IPS-18c (cell line): ENCODE measurements at regions not wholly inside any gene's neighbourhood (a gene's known extent, or its start where the extent isn't known, plus 50 kb on each side); places are given as distances from the start of the nearest gene placed in this dataset.
"Not testable (repeated sequence)": the region's sequence is repeated elsewhere in the genome, so short reads cannot be mapped to it uniquely, and the experiment has no call there.

Source experiments
- H3K4me3 ChIP-seq: 2 replicates; pipeline ENCODE4 v1.7.0; 2013; ENCODE audit warnings: low read depth, mild to moderate bottlenecking, low read length, moderate library complexity; ENCODE audit not compliant: insufficient read depth
- H3K9me3 ChIP-seq: one replicate; pipeline ENCODE4 v1.6.1; 2013; ENCODE audit warnings: mild to moderate bottlenecking, low read length, moderate library complexity; ENCODE audit not compliant: control insufficient read depth, insufficient read depth

DNA sequence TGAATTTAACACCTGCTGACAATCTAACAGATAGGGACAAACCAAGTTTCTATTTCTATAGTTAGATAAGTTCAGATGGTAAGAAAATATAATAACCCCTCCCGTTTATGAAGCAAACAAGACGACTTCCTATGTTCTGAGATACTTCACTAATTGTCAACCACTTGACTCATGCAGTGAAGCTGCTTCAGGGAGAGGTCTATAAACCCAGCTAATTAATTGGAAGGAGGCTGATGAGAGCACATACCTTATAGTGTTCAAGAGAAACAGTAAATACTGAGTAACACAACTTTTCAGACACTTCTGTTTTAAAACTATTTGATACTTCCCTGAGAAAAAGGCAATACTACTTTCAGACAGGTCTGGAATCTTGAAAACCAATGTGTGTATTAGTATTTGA is 229.4 kb upstream of the UBASH3B start:
- Histone ChIP-seq H3K4me3 (no peak overlapping the region), H3K9me3 (no peaks in the 10 kb centered on the region)

- H3K4me3 ChIP-seq = no peak overlapping the region
- H3K9me3 ChIP-seq = no peaks in the 10 kb centered on the region
Observed at GRCh38 chr11:122424636-122425035, 230.9 kb upstream of the UBASH3B start.

GRCh38 chr11:122423886-122424285 is 231.6 kb upstream of the UBASH3B start:
- no peaks in the 10 kb centered on the region for H3K9me3 ChIP-seq
- no peak overlapping the region for H3K4me3 ChIP-seq

GRCh38 chr11:122423273-122423672 is 232.2 kb upstream of the UBASH3B start:
- no peak overlapping the region for H3K4me3 ChIP-seq
- no peaks in the 10 kb centered on the region for H3K9me3 ChIP-seq

DNA sequence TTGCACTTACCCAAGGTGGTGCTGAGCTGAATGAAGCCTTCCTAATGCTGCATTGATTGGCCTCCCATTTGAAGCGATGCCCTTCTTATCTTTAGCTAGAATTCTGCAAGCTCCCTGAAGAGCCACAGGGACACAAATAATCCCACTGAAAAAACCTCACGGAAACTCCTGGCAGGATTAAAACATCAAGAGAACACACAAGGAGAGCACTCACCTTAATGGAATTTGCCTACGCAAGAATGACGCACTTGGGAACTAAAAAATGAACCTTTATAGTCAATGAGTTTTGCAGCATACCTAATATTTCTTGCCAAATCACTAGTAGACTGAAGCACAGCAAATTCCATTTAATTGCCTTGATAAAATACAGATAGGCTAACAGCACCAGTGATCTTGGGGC is 232.8 kb upstream of the UBASH3B start:
- Histone ChIP-seq H3K9me3 (no peaks in the 10 kb centered on the region), H3K4me3 (no peak overlapping the region)

- no peak overlapping the region for H3K4me3 ChIP-seq
- peaks cover 2% of the 10 kb centered on the region for H3K9me3 ChIP-seq
Observed at GRCh38 chr11:122421702-122422101, 233.8 kb upstream of the UBASH3B start.

DNA sequence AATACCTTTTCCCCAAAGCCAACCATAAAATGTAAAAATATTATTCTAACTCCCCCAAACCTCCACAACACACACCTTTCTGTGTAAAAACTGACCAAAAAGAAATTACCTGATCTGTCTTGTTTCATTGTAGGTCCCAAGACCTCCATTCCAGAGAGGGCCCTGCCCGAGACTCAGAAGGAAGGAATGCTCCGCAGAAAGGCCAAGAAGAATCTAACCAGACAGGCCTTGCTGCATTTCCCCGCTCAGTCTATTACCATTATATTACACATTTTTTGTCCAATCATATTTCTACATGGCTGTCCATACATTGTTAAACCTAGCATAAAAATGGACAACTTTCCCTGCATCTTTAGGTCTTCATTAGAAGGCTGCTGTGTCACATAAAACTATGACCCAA is 237.5 kb upstream of the UBASH3B start:
- Histone ChIP-seq H3K4me3 (no peak overlapping the region), H3K9me3 (peaks cover 4% of the 10 kb centered on the region)

- H3K4me3 ChIP-seq = no peak overlapping the region
- peaks cover 4% of the 10 kb centered on the region for H3K9me3 ChIP-seq
Observed at GRCh38 chr11:122414406-122415018, 241.0 kb upstream of the UBASH3B start.

GRCh38 chr11:122413677-122414076 is 241.8 kb upstream of the UBASH3B start:
- H3K4me3 ChIP-seq = no peak overlapping the region
- H3K9me3 ChIP-seq = peaks cover 4% of the 10 kb centered on the region

DNA sequence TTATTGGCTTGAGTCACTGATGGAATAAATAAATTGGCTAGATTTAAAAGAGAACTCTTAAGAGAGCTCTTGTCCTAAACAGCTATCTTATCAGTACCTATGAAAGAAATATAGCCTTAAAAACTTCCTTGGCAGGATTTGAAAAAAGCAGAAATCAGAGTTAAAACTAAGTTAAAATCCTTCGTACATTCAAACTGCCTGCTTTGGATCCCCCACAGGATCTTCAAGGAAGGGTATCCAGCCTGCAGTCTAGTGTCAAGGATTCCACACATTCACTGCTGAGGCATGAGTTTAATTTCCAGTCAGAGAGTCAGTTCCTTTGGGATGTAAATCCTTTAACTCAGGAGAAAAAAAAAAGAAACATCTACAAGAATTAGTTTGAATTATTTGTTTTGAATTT is 242.9 kb upstream of the UBASH3B start:
- H3K4me3 ChIP-seq = no peak overlapping the region
- H3K9me3 ChIP-seq = peaks cover 4% of the 10 kb centered on the region

DNA sequence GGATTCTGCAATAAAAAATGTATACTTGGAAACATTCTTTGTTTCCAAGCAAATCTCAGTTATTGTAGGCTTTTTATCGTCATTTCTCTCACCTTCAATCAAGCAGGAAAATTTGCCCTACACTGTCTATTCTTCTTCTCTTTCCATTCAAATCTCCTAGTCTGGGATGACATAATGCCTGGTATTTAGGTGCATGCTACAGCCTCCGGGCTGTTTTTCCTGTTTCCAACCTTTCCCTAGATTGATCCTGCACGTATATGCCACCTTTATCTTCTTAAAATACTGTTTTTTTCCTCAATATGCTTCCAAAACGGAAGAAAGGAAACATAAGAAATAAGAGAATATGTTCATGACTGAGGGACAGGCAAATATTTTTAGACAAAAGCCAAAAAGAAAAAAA is 249.1 kb upstream of the UBASH3B start:
- Histone ChIP-seq H3K9me3 (no peaks in the 10 kb centered on the region), H3K4me3 (no peak overlapping the region)

DNA sequence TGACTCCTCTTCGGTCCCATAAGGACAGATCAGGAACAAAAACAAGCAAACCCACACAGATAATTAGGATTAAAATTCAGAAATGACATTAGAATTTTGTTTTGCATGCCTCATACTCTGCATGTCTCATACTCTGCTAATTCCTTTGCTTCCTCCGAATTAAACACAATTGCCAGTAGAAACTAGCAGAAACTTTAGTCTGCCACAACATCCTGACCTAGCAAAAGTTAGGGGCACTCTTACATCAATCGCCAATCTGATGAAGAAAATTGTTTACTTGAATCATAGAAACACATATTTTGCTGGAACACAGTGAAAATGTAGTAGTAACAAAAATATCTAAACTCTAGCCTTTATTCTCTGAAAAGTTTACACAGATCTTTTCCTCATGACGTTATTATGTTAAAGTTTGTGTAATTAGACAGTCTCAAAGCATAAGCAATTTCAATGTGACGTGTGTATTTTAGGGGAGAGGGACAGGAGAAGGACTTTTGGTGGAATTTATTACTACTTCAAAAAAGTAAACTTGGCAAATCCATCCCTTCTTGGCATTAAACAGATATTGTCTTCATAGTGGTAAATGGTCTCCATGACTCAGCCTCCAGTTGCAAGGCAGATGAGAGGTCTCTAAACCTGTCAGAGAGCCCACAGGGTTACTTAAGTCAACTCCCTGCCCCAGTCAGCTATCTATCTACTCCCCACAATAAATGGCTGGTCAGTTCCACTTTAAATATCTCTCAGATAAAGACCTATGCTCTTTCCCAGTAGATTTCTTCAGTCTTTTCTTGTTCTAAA is 249.8 kb upstream of the UBASH3B start:
- Histone ChIP-seq H3K9me3 (no peaks in the 10 kb centered on the region), H3K4me3 (no peak overlapping the region)

- Histone ChIP-seq H3K9me3 (no peaks in the 10 kb centered on the region), H3K4me3 (no peak overlapping the region)
Observed at GRCh38 chr11:122404571-122404970, 251.0 kb upstream of the UBASH3B start.

DNA sequence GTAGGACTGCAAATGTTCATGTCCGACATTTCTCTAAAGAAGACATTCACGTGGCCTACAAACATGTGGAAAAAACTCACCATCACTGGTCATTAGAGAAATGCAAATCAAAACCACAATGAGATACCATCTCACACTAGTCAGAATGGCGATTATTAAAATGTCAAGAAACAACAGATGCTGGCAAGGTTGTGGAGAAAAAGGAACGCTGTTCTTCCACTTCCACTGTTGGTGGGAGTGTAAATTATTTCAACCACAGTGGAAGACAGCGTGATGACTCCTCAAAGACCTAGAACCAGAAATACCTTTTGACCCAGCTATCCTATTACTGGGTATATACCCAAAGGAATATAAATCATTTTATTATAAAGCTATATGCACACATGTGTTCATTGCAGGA is 253.9 kb upstream of the UBASH3B start:
- not testable (repeated sequence) for H3K4me3 ChIP-seq, H3K9me3 ChIP-seq

DNA sequence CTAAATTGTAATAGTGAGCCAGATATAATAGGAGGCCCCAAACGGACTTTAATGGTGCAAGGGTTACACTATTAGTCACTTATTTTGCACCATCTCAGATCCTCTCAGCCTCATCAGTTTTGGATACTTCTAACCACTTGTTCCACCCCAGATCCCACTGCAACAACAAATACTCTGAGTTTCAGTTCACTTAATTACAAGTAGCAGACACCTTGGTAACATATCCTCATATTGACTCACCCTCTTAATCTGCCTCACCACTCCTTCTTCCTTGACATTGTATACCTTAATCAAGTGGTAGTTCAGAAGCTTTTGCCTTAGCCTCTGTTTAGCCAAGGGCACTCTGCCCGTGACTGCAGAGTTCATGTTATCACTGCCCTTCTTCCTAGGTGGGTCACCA is 256.1 kb upstream of the UBASH3B start:
- H3K9me3 ChIP-seq = no peaks in the 10 kb centered on the region
- H3K4me3 ChIP-seq = no peak overlapping the region

- Histone ChIP-seq H3K4me3 (no peak overlapping the region), H3K9me3 (no peaks in the 10 kb centered on the region)
Observed at GRCh38 chr11:122398851-122399250, 256.7 kb upstream of the UBASH3B start.

DNA sequence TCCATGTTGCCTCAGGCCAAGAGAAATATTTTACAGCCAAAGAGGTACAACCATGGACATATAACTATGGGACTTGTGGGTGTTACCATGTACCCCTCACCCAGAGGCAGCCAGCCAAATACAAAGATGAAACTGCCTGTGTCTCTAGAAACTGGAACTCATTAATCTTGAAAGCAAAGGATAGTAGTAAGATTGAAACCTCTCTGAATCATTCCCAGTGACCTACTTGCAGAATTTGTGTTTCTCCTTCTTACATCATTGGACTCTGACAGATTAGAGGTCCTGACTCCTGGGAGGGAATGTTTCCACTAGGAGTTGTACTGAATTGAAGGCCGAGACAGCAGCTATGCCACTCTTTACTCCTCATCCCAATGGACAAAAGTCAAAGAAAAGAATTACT is 257.4 kb upstream of the UBASH3B start:
- Histone ChIP-seq H3K9me3 (no peaks in the 10 kb centered on the region), H3K4me3 (no peak overlapping the region)

GRCh38 chr11:122395282-122395681 is 260.2 kb upstream of the UBASH3B start:
- no peak overlapping the region for H3K4me3 ChIP-seq

DNA sequence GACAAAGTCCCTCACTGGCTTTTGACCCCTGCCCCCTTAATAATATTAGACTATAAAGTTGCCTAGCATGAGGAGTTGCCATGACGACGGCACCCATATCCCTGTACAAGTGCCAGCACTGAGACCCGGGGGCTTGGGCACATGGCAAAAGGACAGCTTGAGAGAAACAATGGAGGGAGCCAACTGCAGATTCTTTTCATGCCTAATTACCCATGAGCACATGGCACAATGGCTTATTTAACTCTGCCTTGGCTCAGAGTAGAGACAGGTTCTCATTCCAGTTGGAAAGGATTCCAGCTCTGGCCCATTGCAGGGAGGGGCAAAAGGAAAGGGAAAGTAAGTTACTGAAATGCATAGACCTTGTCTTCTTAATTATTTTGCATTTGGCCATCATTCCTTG is 261.2 kb upstream of the UBASH3B start:
- no peaks in the 10 kb centered on the region for H3K9me3 ChIP-seq

More at GRCh38 chr11:122395282-122395681, 260.2 kb upstream of the UBASH3B start:
- H3K9me3 ChIP-seq = no peaks in the 10 kb centered on the region

More for the DNA sequence above, 261.2 kb upstream of the UBASH3B start:
- no peak overlapping the region for H3K4me3 ChIP-seq
